Left ventricle myocardium superior (tissue), 1 donor: ENCODE measurements at regions not wholly inside any gene's neighbourhood (a gene's known extent, or its start where the extent isn't known, plus 50 kb on each side); places are given as distances from the start of the nearest gene placed in this dataset.

ENCODE experiments used
- ATAC-seq: fragments of 200-7000 bp; cut with Tn5 transposase; one replicate; pipeline ENCODE4 v1.9.1; 2020; ENCODE audit warnings: mild to moderate bottlenecking, moderate library complexity
- DNase-seq: peaks from one replicate; pipeline ENCODE4 v3.0.0-alpha.2; 2020
- intact Hi-C: fragments of 100-400 bp; cut with micrococcal nuclease; formaldehyde crosslinking; loops from one replicate; pipeline ENCODE4 v1.11.0; 2022
- donor health status: DM: no; HTN: yes; CAD: no; lungs with severe emphysema.

DNA sequence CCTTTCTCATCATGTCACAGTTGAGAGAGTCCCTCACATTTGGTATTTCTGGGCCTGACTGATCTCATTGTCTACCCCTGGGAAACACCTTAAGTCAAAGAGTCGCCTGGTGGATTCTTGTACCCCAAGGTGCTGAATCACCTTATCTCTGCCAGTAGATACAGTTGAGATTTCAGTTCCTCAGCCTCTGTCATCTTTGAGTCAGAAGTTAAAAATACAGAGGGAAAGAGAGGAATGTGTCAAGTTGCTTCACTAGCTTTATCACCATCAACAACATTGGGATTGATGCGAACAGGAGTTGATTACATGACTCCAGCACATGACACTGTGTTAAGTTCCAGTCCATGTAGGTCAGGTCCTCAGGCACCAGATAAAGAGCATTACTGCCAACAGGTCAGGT, 513.0 kb downstream of the NUF2 start:
- intact Hi-C loops: no loop called here
- no peak for DNase-seq
- no peak for ATAC-seq

DNA sequence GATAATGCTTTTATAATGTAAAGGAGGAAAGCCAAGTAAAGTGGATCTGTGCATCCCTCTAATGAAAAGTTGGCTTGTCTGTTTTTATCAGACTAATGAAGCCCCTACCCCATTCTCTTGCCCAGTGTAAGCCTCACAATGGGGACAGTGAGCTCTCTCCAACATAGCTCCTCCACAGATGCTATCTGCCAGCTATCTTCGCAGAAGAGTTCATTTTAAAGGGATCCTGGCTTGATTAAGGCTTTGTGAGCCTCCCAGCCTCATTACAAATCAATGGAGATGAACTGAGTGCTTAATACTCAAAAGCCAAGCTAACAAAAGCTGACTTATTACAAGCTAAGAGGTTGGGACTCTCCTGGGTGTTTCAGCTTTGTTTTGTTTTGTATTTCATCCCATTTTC, 514.7 kb downstream of the NUF2 start:
- intact Hi-C loops: no loop called here
- ATAC-seq (no peak), DNase-seq (no peak)

DNA sequence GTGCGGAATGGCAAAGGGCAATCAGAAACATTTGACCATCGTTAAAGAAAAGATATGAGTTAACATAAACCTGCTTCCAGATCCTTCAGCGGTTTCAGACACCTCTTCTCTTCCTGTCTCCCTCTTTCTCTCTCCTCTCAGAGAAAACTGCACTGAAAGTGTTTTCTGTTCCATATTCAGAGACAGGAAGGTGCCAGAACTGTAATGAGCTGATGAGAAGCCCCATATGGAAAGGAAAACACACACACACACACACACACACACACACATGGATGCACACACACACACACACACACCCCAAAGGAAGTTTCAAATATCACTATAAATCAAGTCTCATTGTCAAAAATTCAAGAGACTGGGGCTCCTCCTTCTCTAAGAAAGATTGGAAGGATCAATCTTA, 515.5 kb downstream of the NUF2 start:
- intact Hi-C loops: no loop called here
- ATAC-seq: no peak
- no peak for DNase-seq

DNA sequence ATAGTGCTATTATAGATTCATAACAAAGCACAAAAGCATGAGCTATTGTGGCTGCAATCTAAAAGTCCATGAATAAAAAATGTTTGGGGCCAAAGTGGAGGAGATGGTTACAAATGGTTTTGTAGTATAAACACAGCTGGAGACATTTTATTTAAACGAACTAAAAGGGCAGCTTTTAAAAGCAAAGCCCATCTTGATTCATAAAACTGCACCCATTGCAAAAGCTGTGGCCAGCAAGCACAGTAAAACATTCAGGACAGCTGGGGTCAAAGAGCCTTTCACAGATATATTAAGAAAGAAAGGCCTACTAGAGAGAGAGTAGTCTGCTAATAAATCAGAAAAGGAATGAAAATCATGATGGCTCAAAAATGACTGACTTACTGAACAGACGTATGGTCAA, 520.8 kb downstream of the NUF2 start:
- intact Hi-C loops: no loop called here
- no peak for ATAC-seq
- DNase-seq: no peak

DNA sequence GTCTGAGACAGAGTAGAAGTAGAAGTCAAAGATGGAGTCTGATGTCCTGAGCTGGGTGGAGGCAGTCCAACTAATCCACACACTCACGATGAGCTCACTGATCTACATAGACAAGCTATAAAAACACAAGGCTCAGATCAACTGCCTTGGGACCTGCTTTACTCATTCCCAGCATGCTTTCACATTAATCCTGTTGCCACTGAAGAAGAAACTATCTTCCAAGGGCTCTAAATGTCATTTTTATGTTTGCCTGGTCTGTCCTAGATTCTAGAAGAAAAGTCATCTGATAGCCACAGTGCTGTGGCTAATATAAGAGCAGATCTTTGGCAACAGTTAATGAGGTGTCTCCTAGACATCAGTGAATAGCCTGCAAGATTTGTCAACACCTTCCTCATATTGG, 522.7 kb downstream of the NUF2 start:
- peak; percentile 59 for ATAC-seq
- DNase-seq: no peak
- intact Hi-C loops: no loop called here

DNA sequence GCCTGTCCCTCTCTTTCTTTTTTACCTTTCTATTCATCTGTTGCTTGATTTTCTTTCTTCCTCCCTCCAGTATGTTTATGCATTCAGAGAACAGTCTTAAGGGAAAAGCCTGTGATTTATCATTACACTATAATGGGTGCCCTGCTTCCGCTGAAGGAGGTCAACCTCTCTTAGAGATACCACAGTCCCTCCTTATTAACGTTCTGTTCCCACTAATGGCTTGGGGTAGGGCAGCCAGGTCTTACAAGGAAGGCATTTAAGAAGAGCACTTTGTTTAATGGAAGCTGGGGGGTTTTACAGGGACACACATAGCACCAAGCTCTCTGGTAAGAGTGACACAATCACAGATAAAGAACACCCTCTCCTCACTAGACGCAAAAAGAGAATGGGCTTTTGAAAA, 523.5 kb downstream of the NUF2 start:
- no peak for ATAC-seq
- intact Hi-C loops: no loop called here
- no peak for DNase-seq

DNA sequence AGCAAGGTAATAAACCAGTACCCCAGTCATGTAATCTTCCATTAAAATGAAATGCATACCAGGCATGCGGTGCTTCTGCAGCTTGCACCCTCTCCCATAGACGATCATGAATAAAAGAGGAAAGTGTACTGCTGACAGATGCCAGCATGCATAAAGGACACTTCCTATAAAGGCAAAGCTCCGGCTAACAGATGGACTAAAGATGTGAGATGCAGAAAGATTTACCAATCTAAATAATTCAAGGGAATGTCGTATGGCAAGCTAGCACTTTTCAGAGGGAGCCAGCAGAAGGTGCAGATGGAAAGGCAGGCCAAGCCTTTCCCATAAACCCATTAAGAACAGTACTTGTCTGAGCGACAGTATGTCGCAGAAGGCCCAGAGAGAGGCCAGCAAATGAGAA, 542.0 kb downstream of the NUF2 start:
- intact Hi-C loops: no loop called here
- ATAC-seq (no peak), DNase-seq (no peak)

DNA sequence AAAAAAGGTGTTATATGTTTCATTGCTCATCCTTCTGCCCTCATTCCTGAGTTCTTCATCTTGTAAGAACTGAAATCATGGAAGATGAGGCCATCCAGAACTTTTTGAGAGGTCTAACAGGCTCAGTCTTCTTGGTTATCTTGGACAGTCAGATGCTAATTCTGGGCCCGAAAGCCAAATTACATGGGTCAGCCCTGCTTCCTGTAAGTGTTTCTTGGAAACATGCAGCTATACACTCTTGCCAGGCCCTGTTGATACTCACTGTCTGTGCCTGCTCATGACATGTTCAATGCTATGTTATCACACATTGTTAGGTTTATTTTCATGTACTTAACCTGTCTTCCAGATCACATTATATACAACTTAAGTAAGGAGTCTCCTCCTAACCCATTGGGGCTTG, 542.5 kb downstream of the NUF2 start:
- ATAC-seq: peak; percentile 68
- intact Hi-C loops: no loop called here
- DNase-seq: no peak

DNA sequence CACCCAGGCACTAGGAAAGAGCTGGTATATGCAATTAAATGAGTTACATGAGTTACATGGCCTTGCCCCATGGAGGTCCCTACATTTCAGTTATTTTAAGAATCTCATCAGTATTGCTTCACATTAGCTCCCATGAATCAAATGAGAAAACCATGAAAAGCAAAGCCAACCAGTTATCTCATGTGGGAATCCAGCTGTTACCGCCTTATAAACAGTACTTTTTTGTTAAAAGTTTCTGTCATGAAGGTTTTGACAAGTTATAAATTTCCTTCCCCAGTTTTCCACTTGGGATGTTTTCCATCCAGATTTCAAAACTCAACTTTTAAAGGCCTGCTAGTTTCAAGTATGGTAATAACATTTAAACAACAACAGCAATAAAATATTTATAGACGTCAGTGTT, 544.8 kb downstream of the NUF2 start:
- peak; percentile 85 for ATAC-seq

DNA sequence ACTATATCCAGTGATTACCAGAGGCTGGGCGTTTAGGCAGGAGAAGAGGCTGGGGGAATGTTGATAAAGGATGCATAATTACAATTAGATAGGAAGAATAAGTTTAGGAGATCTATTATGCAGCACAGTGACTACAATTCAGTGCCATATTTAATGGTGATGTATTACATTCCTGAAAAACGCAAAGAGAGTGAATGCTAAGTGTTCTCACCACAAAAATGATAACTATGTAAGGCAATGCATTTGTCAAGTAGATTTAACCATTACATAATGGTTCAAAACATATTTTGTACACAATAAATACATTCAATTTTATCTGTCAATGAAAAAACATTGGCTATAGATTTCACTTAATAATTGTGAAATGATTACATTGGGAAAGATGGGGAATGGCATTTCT, 548.9 kb downstream of the NUF2 start:
- intact Hi-C loops: no loop called here
- ATAC-seq (no peak), DNase-seq (no peak)

More for the DNA sequence above, 544.8 kb downstream of the NUF2 start:
- no peak for DNase-seq
- intact Hi-C loops: no loop called here

DNA sequence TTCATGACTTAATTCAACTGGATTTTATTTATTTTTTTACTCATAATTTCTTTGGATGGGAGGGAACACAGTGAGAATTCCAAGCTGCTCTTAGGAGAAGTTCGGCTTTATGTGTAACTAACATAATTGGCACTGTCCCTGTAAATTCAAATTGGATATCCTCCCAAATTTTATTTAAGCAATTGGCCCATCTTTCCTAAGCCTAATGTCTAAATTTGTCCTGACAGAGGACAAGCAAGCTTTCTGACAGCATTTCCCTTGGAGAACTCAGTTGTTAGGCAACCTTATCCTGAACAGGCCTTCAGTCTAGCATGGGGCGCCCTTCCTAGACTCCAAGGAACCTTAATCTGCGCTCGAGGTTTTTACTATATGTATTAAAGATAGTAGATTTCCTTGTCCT, 550.3 kb downstream of the NUF2 start:
- ATAC-seq (peak; percentile 72), DNase-seq (peak; percentile 26)
- intact Hi-C loops: no loop called here

DNA sequence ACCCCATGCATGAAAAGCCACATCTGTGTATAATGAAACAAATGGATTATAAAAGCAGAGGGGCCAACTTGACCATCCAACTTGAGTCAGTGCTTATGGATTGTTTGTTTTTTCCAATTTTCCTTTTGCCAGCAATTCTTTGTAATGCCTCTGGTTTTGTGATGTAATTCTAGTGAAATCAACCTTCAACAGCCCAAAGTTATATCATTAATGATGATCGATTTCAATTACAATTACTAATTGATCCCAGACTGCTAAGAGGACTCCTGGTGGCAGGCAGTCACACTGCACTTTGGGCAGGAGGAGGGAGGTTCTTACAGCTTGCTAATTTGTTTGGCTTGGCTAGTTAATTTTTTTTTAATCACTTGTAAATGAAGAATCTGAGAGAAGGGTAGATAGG, 552.3 kb downstream of the NUF2 start:
- intact Hi-C loops: no loop called here
- ATAC-seq: no peak
- DNase-seq: no peak

DNA sequence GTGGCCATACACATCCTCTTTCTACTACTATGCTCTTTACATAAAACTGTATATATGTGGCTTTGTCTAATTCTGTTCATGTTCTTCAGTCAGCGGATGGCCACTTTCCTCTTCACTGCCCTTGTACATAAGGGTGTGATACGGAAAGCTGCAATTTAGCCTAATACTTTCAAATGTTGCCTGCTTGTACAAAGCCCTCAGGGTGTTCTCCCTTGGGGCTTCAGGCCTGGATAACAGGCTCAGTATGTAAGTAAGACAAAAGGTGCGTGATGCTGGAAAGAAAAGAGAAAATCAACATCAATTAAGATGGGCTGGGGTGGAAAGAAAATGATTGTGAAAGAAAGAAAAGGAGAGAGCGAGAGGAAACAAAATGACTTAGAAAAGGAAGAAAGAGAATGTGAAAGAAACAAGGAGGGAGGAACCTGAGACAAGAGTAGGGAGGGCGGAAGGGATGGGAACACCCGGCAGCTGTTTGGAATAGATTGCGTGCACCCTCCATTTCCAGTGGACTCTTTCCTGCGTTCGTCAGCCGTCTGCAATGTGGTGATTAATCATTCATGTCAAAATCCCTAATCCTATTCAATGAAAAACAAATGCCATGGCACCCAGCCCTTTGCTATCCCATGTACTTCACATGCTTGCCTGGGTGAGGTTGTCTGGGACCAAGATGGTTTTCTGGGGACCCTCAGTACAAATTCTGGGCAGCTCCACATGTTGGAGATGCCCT, 553.6 kb downstream of the NUF2 start:
- intact Hi-C loops: no loop called here
- ATAC-seq (peak; percentile 92), DNase-seq (peak; percentile 52)

DNA sequence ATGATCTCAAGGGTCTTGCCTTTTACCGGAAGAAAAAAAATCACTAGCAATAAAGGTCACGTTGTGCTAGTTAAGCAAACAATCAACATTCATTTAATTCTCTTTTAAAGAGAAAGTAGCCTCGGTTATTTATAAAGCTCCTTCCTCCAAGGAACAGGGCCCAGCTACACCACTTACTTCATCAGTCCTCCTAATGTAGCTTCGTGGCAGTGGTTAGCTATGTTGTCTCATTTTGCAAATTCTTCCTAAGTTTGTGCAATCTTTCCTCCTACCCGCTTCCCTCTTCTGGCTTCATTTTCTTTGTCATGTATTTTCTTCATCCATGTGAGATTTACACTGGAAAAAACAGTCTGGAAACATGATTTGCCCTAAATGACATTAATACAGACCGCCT, 554.2 kb downstream of the NUF2 start:
- ATAC-seq (peak; percentile 81), DNase-seq (no peak)
- intact Hi-C loops: no loop called here

DNA sequence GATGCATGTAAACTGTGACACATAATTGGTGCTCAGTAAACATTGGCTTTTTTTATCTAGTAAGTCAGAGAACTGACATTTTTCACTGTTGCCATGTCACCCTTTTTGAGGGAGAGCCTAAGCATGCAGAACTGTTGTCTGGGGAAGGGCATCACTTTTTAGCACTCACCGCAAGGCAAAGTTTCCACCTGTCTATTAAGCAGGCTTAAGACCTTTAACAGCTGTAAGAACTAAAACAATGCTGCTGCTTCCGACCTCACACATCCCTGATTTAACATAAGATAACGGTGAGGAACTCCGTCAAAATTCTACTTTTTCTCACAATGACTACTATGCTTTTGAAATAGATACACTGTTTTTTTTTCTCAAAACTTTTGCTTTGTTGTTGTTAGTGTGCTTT, 554.8 kb downstream of the NUF2 start:
- intact Hi-C loops: no loop called here
- ATAC-seq (no peak), DNase-seq (no peak)

DNA sequence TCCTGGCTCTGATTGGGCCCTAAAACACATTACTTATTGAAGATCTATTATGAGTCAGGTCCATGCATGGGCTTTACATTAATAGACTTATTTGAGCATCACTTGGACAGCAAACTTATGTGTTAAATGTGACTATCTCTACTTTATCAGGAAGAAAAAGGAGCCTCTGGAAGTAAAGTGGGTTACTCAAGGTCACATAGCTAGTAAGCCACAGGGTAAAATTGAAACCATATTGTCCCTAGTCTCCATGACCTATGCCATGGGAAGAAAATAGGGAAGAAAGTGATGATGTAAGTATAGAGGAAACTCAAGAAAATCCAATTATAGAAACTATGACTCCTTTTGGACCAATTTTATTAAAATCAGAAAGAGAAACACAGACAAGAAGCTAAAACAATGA, 555.3 kb downstream of the NUF2 start:
- ATAC-seq (no peak), DNase-seq (no peak)
- intact Hi-C loops: no loop called here

DNA sequence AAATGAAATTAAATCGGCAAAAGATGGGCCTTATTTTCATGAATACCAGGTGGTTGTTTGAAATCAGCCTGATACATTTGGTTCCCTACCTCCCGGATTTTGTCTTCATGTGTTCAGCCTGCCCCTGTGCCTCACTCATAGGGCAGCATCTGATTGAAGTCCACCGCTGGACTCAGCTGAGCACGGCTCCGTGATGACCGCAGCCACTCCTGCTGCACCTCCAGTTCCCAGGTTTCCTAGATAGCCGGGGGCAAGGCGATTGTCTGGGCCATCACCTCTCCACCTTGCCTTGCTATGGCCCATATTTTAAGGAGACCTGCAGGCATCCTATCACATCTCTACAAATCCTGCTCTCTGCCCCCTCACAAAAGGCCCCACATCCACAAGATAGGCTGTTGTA, 563.8 kb downstream of the NUF2 start:
- intact Hi-C loops: no loop called here
- DNase-seq: no peak
- ATAC-seq: no peak

DNA sequence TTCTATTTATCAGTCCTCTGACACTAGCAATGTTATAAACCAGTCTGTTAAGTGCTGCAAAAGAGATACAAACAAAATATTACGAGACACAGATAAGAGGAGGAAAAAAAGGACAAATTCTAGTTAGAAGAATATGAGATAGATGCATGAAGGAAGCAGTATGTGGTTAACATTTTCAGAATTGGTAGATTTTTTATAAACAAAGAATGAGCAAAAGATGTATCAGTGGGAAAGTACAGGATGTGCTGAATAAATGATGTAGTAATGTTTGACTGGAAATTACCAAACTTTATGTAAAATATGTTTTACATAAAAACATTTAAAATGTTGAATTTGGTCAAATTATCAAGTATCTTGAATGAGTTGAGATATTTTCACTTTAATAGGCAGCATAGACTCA, 574.2 kb downstream of the NUF2 start:
- intact Hi-C loops: no loop called here
- DNase-seq: no peak
- ATAC-seq: no peak

DNA sequence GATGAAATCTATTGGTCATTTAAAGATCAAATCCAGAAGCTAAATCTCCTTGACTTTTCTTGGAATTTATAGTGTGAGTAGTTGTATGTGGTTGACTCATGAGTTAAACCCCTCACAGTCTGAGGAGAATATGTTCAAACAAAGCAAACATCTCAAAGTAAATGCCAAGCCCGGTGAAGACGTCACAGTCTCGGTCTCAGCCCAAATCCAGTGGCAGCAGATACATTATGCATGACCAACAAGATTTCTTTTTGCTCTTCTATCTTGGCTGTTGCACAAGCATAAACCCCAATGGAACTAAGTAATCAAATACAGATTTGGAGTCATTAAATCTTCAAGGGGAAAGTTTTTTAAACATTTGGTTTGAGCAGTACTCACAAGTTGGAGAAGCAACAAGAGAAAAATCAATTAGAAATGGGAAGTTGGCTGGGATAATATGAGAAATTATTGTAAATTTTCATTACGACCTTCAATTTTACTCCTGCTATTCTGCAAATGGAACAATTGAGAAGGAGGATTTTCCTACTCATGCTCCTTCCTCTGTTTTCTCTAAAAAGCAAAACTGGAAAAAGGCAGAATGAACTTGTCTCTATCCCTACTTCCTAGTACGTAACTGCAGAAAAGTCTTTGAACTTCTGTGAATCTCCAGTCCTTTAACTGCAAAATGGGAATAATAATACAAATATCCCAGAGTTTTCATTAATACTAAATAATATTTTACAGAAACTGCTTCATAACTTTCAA, 575.8 kb downstream of the NUF2 start:
- ATAC-seq (peak; percentile 93), DNase-seq (peak; percentile 56)
- intact Hi-C loops: no loop called here

DNA sequence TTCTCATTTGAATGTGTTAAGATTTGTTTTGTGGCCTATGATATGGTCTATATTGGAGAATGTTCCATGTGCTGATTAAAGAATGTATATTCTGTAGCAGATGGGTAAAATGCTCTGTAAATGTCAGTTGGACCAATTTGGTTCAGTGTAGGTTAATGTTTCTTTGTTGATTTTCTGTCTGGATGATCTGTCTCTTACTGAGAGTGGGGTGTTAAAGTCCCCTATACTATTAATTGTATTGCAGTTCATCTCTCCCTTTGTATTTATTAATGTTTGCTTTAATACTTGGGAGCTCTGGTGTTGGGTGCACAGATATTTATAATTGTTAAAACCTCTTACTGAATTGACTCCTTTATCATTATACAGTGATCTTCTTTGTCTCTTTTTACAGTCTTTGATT, 584.5 kb downstream of the NUF2 start:
- intact Hi-C loops: no loop called here
- ATAC-seq (no peak), DNase-seq (no peak)

DNA sequence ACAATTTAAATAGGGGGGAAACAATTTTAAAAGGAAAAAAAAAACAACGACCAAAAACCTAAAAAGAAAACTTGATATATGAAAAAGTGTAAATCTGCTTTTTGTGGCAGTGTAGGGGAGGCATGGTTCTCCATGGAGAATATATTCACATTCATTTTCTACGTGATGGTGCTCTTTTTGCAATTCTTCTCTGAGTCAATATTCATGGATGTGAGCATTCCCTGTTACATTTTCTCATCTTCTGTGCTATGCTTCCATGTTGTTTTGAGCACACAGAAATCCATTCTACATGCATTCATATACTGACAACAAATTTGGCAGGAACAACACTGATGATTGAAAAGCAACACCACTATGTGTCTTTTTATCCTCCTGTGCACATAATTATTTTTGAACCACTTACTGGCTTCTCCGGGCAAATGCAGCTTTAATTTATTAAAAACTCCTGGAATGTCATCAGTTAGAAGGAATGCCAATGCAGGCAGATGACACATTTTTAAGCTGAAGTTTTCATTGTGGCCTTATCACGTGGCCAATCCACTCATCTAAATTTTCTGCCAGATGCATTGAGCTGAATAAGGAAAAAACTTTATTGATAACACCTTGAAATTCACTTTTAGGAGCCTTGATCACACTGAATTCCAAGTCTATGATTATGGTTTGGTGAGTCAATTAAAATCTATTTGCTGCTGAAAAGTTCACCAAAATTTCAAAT, 590.6 kb downstream of the NUF2 start:
- ATAC-seq (no peak), DNase-seq (no peak)
- intact Hi-C loops: no loop called here
